ENCODE measurements at regions not wholly inside any gene's neighbourhood (a gene's known extent, or its start where the extent isn't known, plus 50 kb on each side); places are given as distances from the start of the nearest gene placed in this dataset.

- dilution Hi-C loops (cut with MboI; ENCODE audit: extremely low pct_ligation_motif_present, low sequenced_read_pairs) = no loop called here
Observed at GRCh38 chr3:177886501-177886900, 649.7 kb upstream of the KCNMB2 start.

More at GRCh38 chr3:177886501-177886900, 649.7 kb upstream of the KCNMB2 start:
- ChIA-PET CTCF (interaction anchor here (0.6 kb wide), 1 partner anchor 836 kb away, joined by 3 read pairs; no protein-coding TSS in a partner anchor), POLR2A (no interaction called here)
- Histone ChIP-seq H2AFZ (ENCODE audit: low read depth, low read length) (no peak overlapping the region), H3K79me2 (ENCODE audit: control insufficient read depth, insufficient read depth, low read length) (no peaks in the 10 kb centered on the region), H3K9ac (replicated peaks; ENCODE audit: extremely low read depth, insufficient read depth, low read length) (no peak overlapping the region), H3K9me1 (replicated peaks; ENCODE audit: control insufficient read depth, extremely low read depth, insufficient read depth, low read length) (no peaks in the 10 kb centered on the region), H3K9me3 (replicated peaks; ENCODE audit: control insufficient read depth, insufficient read depth, low read length) (no peaks in the 10 kb centered on the region), H3K27me3 (ENCODE audit: control insufficient read depth in 2 of 2, insufficient read depth in 2 of 2, low read length in 2 of 2) (no peaks in the 10 kb centered on the region), H3K36me3 (ENCODE audit: control insufficient read depth in 2 of 2, extremely low read depth in 1 of 2, insufficient read depth in 2 of 2, low read length in 2 of 2) (no peaks in the 10 kb centered on the region), H3K4me3 (replicated peaks in 1 of 3; ENCODE audit: insufficient read depth in 1 of 3, low read depth in 1 of 3, low read length in 3 of 3) (no peak overlapping the region), H3K27ac (ENCODE audit: insufficient read depth, low read depth, low read length) (no peak overlapping the region), H3K4me1 (ENCODE audit: control insufficient read depth, extremely low read depth, insufficient read depth, low read length) (no peaks in the 10 kb centered on the region), H4K20me1 (replicated peaks; ENCODE audit: control insufficient read depth, extremely low read depth, insufficient read depth, low read length) (no peaks in the 10 kb centered on the region), H3K4me2 (ENCODE audit: insufficient read depth, low read length) (no peak overlapping the region)
- intact Hi-C loops (cut with micrococcal nuclease) = no loop called here
- no peak for DNase-seq (ENCODE audit: low read depth, low spot score)
- no peak for FAIRE-seq
- no TSS peak for BruUV-seq (replicated peaks)
- TF ChIP-seq POLR2A (IDR thresholded peaks at IDR 0.05; ENCODE audit: low read depth, low read length) (no peak), EZH2 (IDR thresholded peaks at IDR 0.05; ENCODE audit: borderline replicate concordance, low read depth, low read length, severe bottlenecking) (no peak), CTCF (IDR thresholded peaks at IDR 0.05; ENCODE audit: extremely low read depth in 1 of 2, insufficient read depth in 1 of 2, low read depth in 1 of 2, low read length in 2 of 2) (no peak), JUN (IDR thresholded peaks at IDR 0.05; ENCODE audit: borderline replicate concordance, insufficient read depth, insufficient read length, low read depth) (no peak), POLR2AphosphoS5 (IDR thresholded peaks at IDR 0.05; ENCODE audit: insufficient read depth, low read depth, low read length) (no peak), MYC (IDR thresholded peaks at IDR 0.05; ENCODE audit: low read depth, low read length) (no peak), FOS (IDR thresholded peaks at IDR 0.05; ENCODE audit: borderline replicate concordance, insufficient read depth, low read length) (no peak), MAX (IDR thresholded peaks at IDR 0.05; ENCODE audit: insufficient read depth, insufficient read length) (no peak), GATA2 (IDR thresholded peaks at IDR 0.05; ENCODE audit: insufficient read depth, insufficient read length, low read depth, low read length) (no peak)
